ENCODE measurements at regions not wholly inside any gene's neighbourhood (a gene's known extent, or its start where the extent isn't known, plus 50 kb on each side); places are given as distances from the start of the nearest gene placed in this dataset.

- TF ChIP-seq, protein P1, sequence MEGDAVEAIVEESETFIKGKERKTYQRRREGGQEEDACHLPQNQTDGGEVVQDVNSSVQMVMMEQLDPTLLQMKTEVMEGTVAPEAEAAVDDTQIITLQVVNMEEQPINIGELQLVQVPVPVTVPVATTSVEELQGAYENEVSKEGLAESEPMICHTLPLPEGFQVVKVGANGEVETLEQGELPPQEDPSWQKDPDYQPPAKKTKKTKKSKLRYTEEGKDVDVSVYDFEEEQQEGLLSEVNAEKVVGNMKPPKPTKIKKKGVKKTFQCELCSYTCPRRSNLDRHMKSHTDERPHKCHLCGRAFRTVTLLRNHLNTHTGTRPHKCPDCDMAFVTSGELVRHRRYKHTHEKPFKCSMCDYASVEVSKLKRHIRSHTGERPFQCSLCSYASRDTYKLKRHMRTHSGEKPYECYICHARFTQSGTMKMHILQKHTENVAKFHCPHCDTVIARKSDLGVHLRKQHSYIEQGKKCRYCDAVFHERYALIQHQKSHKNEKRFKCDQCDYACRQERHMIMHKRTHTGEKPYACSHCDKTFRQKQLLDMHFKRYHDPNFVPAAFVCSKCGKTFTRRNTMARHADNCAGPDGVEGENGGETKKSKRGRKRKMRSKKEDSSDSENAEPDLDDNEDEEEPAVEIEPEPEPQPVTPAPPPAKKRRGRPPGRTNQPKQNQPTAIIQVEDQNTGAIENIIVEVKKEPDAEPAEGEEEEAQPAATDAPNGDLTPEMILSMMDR (IDR thresholded peaks at IDR 0.05), result no peak
- TF ChIP-seq EP300 (IDR thresholded peaks at IDR 0.05), result no peak
- no peak for TF ChIP-seq POLR2A (IDR thresholded peaks at IDR 0.05)
- no peak for TF ChIP-seq POLR2AphosphoS5 (IDR thresholded peaks at IDR 0.05)
Measured at GRCh38 chr5:88452820-88453219, 184.2 kb upstream of the TMEM161B start.

All from sigmoid colon (tissue), 4 donors.